Gastroesophageal sphincter (tissue), 3 donors: ENCODE measurements at regions not wholly inside any gene's neighbourhood (a gene's known extent, or its start where the extent isn't known, plus 50 kb on each side); places are given as distances from the start of the nearest gene placed in this dataset.

ENCODE experiments used
- CTCF ChIP-seq, 4 experiments: fragments of 200-600 bp in 2 of 4; fragments of 450-650 bp in 2 of 4; sonication (generic) in 1 of 4; IDR thresholded peaks; one replicate each; pipeline ENCODE4 v1.5.1; 2017 to 2019; ENCODE audit warnings: antibody characterized with exemption in 4 of 4, mild to moderate bottlenecking in 2 of 4, moderate library complexity in 2 of 4
- POLR2AphosphoS5 ChIP-seq: sonication (generic); formaldehyde crosslinking; IDR thresholded peaks from one replicate; pipeline ENCODE4 v1.6.1; 2017; ENCODE audit warnings: antibody characterized with exemption

GRCh38 chr17:70810609-70811008, 641.3 kb downstream of the KCNJ2 start:
- TF ChIP-seq CTCF (IDR thresholded peaks at IDR 0.05) (no peak), POLR2AphosphoS5 (no peak)
